ENCODE measurements at regions not wholly inside any gene's neighbourhood (a gene's known extent, or its start where the extent isn't known, plus 50 kb on each side); places are given as distances from the start of the nearest gene placed in this dataset.
A peak's percentile ranks its signal among the peaks of the same experiment; 100 is the strongest.

GRCh38 chr7:46764100-46764936 is 817.6 kb downstream of the TNS3 start:
- no peak for TF ChIP-seq CTCF (IDR thresholded peaks at IDR 0.05)
- intact Hi-C loops (cut with DNase I), result no loop called here

GRCh38 chr7:46763344-46763743 is 818.6 kb downstream of the TNS3 start:
- no peak for ATAC-seq
- H3K27ac ChIP-seq, result no peak overlapping the region
- intact Hi-C loops (cut with DNase I), result no loop called here
- H3K9me3 ChIP-seq, result peaks cover 0 to 11% of the 10 kb centered on the region in 2 donors
- no peaks in the 10 kb centered on the region for H3K36me3 ChIP-seq
- TF ChIP-seq CTCF (IDR thresholded peaks at IDR 0.05), result no peak
- no peak overlapping the region for H3K4me3 ChIP-seq
- no peaks in the 10 kb centered on the region for H3K27me3 ChIP-seq
- no peaks in the 10 kb centered on the region for H3K4me1 ChIP-seq
- no peak for DNase-seq

More at GRCh38 chr7:46764100-46764936, 817.6 kb downstream of the TNS3 start:
- no peaks in the 10 kb centered on the region for H3K36me3 ChIP-seq
- peaks cover 0 to 20% of the 10 kb centered on the region in 2 donors for H3K9me3 ChIP-seq
- no peaks in the 10 kb centered on the region for H3K27me3 ChIP-seq
- H3K4me3 ChIP-seq, result no peak overlapping the region
- ATAC-seq, result peak; percentile 90
- DNase-seq, result peak in 1 of 4 donors; percentile 3
- H3K27ac ChIP-seq, result no peak overlapping the region
- no peaks in the 10 kb centered on the region for H3K4me1 ChIP-seq

- no peaks in the 10 kb centered on the region for H3K9me3 ChIP-seq
- no peak for DNase-seq
- no peaks in the 10 kb centered on the region for H3K4me1 ChIP-seq
- no peak overlapping the region for H3K4me3 ChIP-seq
- intact Hi-C loops (cut with DNase I), result no loop called here
- no peaks in the 10 kb centered on the region for H3K36me3 ChIP-seq
- ATAC-seq, result no peak
- no peaks in the 10 kb centered on the region for H3K27me3 ChIP-seq
- no peak overlapping the region for H3K27ac ChIP-seq
- no peak for TF ChIP-seq CTCF (IDR thresholded peaks at IDR 0.05)
These were observed 822.0 kb downstream of the TNS3 start for GRCh38 chr7:46759711-46760480.

GRCh38 chr7:46756996-46757395 is 824.9 kb downstream of the TNS3 start:
- H3K9me3 ChIP-seq, result no peaks in the 10 kb centered on the region
- ATAC-seq (no peak), DNase-seq (no peak)
- H3K4me3 ChIP-seq, result no peak overlapping the region
- intact Hi-C loops (cut with DNase I), result no loop called here
- no peaks in the 10 kb centered on the region for H3K4me1 ChIP-seq
- TF ChIP-seq CTCF (IDR thresholded peaks at IDR 0.05), result no peak
- no peaks in the 10 kb centered on the region for H3K27me3 ChIP-seq
- H3K27ac ChIP-seq, result no peak overlapping the region
- H3K36me3 ChIP-seq, result no peaks in the 10 kb centered on the region

GRCh38 chr7:46756256-46756655 is 825.7 kb downstream of the TNS3 start:
- Histone ChIP-seq H3K9me3 (no peaks in the 10 kb centered on the region), H3K27ac (no peak overlapping the region), H3K4me3 (no peak overlapping the region), H3K36me3 (no peaks in the 10 kb centered on the region), H3K4me1 (no peaks in the 10 kb centered on the region), H3K27me3 (no peaks in the 10 kb centered on the region)
- no peak for TF ChIP-seq CTCF (IDR thresholded peaks at IDR 0.05)
- no peak for ATAC-seq
- DNase-seq, result no peak
- intact Hi-C loops (cut with DNase I), result no loop called here

Measured in left lung (tissue), 4 donors.